SH-SY5Y (cell line): ENCODE measurements at regions not wholly inside any gene's neighbourhood (a gene's known extent, or its start where the extent isn't known, plus 50 kb on each side); places are given as distances from the start of the nearest gene placed in this dataset.

ENCODE experiments used
- GATA2 ChIP-seq: IDR thresholded peaks from 2 replicates; pipeline ENCODE4 v1.6.1; 2011; ENCODE audit warnings: mild to moderate bottlenecking, low read depth, low read length
- GATA3 ChIP-seq: IDR thresholded peaks from 2 replicates; pipeline ENCODE4 v1.6.1; 2011; ENCODE audit warnings: low read depth, mild to moderate bottlenecking, low read length, moderate library complexity

DNA sequence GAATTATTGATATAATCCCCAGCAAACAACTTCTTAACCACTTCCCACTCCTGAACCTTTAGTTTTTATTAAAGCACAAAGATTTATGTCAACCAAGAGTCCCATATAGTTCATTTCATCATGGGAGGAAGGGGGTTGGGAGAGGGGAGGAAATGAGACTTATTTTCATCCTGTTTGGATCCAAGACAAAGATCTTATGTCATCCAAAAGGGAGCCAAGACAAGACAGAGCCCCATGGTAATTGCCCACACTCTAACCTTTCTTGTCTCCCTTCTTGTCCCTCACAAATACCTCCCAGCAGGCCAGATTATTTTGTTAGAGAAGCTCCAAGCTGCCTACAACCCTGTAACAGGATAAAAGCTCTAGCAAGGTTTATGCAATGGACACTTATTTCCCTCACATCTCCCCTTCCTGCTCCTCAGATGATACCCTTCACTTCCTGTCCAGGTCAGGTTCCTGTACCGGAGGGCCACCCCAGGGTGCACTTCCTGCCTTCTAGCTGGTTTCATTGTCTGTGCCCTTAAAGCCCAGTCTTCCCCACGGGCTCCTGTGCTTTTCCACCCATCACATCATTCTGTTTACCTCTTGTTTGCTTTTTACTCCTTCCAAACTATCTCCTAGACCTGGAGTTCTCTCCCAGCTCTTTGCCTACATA lies 123.7 kb upstream of the MDM1 start:
- no peak for TF ChIP-seq GATA3
- no peak for TF ChIP-seq GATA2

DNA sequence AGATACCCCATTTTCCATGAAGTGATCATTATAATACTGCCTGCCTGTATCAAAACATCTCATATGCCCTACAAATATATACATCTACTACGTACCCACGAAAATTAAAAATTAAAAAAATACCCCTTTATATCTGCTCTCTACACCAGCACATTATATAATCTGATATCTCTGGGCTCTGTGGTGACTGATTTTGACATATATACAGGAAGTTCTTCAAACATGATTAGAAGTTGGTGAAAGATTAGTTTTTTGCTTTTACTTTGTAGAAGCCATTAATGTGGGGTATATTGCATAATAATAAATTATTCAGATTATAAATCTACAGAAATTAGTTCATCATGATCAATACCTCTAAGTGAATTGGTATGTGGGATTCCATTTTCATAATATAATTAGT lies 126.7 kb upstream of the MDM1 start:
- no peak for TF ChIP-seq GATA3
- no peak for TF ChIP-seq GATA2

DNA sequence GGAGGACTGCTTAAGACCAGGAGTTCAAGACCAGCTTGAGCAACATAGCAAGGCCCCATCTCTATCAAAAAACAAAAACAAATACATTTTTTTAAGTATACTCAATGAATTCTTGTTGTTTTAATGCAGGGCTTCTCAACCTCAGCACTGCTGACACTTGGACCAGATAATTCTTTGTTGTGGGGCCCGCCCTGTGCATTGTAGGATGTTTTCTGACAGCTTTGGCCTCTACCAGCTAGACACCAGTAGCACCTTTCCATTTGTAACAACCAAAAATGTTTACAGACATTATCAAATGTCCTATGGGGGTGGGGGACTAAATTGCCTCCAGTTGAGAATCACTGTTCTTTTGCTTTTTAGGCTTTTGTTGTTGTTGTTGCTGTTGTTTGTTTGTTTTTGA lies 128.1 kb upstream of the MDM1 start:
- no peak for TF ChIP-seq GATA2
- no peak for TF ChIP-seq GATA3

DNA sequence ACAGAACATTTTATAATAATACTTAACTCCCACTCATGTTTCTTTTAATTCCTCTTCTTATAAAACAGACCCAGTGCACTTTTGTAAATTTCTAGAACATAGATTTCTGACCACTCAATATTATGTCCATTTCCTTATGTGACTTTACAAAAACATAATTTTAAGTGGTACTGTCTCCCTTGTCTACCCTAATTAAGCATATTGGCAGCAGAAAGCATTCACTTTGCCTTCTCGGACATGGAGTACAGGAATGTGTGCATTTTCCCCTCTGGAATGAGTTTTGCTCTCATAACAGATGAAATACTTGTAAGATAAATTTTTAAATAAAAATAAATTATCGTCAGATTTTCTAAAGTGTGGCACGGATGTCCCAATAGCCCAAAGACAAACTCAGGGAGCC lies 129.5 kb upstream of the MDM1 start:
- TF ChIP-seq GATA3 (no peak), GATA2 (no peak)

DNA sequence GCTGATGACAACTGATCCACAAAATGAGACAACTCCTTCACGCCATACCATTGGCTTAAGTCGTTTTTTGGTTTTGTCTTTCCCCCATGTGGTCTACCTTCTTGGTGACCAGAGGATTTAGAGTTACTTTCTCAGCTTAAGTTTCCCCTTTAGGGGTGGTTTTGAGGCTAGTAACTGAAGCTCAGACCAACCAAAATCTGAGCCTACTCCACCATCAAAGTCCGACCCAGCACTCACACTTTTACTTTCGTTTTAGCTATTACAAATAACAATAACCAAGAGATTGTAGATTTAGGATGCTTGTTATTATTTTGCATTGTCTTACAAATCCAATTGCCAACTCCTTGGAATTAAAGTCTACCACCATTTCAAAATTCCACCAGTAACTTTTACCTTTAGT lies 130.6 kb upstream of the MDM1 start:
- TF ChIP-seq GATA2 = no peak
- no peak for TF ChIP-seq GATA3

DNA sequence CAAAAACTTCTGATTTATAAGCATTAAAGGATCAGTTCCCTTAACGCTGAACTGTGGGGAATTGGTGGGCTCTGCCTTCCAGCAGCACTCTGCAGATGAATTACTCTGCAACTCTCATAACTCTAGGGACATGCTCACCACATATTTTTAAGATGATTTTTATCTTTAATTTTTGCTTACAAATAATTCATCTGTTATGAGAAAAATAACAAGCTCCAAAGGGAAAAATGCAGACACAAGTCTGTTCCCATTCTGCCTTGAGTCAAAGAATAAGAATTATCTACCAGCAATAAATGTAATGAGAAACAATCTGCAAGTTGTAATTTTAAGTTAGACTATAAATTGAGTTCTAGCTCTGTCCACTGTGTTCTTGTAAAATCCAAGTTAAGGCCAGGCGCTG lies 133.1 kb upstream of the MDM1 start:
- no peak for TF ChIP-seq GATA3
- no peak for TF ChIP-seq GATA2

GRCh38 chr12:68467514-68467913 lies 135.4 kb upstream of the MDM1 start:
- TF ChIP-seq GATA3 = no peak
- no peak for TF ChIP-seq GATA2

GRCh38 chr12:68468036-68468435 lies 135.9 kb upstream of the MDM1 start:
- TF ChIP-seq GATA3 = no peak
- no peak for TF ChIP-seq GATA2

DNA sequence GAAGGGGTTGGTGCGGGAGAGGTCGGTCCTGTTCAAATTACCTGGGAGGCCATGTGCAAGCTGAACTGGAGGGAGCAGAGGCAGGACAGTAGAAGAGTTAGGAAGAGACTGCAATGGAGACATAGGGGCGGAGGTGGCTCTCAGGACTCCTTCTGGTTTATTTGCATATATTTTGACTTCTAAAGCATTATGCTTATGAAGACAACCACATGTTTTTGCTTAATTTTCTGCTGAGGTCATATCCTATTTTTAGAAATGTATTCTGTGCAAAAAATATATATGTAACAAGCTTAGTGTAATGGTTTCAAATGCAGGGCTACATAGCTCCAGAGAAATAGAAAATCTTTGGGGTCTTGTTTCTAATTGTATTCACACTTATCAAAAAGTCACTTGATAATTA lies 137.0 kb upstream of the MDM1 start:
- TF ChIP-seq GATA3 (no peak), GATA2 (no peak)

- no peak for TF ChIP-seq GATA3
Measured at GRCh38 chr12:68470664-68471328, 138.6 kb upstream of the MDM1 start.

DNA sequence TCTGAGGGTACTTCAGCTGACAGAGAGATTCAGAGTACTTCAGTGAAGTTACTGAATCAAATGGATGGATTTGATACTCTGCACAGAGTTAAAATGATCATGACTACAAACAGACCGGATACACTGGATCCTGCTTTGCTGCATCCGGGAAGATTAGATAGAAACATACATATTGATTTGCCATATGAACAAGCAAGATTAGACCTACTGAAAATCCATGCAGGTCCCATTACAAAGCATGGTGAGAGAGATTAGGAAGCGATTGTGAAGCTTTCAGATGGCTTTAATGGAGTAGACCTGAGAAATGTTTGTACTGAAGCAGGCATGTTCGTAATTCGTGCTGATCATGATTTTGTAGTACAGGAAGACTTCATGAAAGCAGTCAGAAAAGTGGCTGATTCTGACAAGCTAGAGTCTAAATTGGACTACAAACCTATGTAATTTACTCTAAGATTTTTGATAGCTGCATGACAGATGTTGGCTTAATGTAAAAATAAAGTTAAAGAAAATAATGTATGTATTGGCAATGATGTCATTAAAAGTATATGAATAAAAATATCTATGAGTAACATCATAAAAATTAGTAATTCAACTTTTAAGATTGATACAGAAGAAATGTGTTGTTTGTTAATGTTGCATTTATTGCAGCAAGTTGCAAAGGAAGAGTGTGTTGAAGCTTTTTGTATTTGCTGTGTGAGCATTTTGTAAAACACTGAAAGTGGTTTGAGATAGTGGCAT lies 136.1 kb upstream of the RAP1B start:
- no peak for TF ChIP-seq GATA3
- no peak for TF ChIP-seq GATA2

DNA sequence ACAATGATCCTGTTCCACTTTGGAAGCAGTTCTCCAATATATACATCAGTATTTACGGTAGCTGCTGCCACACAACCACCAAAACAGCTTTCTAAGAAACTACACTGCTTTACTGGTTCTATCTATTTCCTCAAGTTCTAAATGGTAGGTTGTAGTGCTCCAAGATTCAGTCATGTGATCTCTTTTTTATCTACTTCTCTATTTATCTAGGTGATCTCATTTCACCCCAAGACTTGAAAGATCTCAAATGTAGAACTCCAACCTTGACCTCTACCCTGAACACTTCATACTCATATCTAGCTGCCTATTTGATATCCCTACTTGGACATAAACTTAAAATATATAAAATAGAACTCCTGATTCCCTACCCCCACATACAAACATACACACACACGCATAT lies 133.9 kb upstream of the RAP1B start:
- TF ChIP-seq GATA2 = no peak
- no peak for TF ChIP-seq GATA3

GRCh38 chr12:68477261-68477772 lies 133.4 kb upstream of the RAP1B start:
- TF ChIP-seq GATA2 = 0 out of 2 replicates have a peak, but pooled peaks have one; percentile 21
- no peak for TF ChIP-seq GATA3

GRCh38 chr12:68477906-68478305 lies 132.8 kb upstream of the RAP1B start:
- TF ChIP-seq GATA3 (no peak), GATA2 (no peak)
